ENCODE measurements at regions not wholly inside any gene's neighbourhood (a gene's known extent, or its start where the extent isn't known, plus 50 kb on each side); places are given as distances from the start of the nearest gene placed in this dataset.

GRCh38 chr2:104431701-104432121, 422.2 kb upstream of the POU3F3 start:
- no peak for DNase-seq (ENCODE audit: insufficient read length, low spot score, missing footprints)
- H3K9me3 ChIP-seq (ENCODE audit: low read depth, low read length), result no peaks in the 10 kb centered on the region
- H3K27me3 ChIP-seq (ENCODE audit: insufficient read depth, low read length), result no peaks in the 10 kb centered on the region
- TF ChIP-seq, protein P1, sequence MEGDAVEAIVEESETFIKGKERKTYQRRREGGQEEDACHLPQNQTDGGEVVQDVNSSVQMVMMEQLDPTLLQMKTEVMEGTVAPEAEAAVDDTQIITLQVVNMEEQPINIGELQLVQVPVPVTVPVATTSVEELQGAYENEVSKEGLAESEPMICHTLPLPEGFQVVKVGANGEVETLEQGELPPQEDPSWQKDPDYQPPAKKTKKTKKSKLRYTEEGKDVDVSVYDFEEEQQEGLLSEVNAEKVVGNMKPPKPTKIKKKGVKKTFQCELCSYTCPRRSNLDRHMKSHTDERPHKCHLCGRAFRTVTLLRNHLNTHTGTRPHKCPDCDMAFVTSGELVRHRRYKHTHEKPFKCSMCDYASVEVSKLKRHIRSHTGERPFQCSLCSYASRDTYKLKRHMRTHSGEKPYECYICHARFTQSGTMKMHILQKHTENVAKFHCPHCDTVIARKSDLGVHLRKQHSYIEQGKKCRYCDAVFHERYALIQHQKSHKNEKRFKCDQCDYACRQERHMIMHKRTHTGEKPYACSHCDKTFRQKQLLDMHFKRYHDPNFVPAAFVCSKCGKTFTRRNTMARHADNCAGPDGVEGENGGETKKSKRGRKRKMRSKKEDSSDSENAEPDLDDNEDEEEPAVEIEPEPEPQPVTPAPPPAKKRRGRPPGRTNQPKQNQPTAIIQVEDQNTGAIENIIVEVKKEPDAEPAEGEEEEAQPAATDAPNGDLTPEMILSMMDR (IDR thresholded peaks at IDR 0.05; ENCODE audit: extremely low read depth, low read depth, low read length), result no peak
- no peaks in the 10 kb centered on the region for H3K4me1 ChIP-seq (ENCODE audit: insufficient read depth, low read length)
- no peaks in the 10 kb centered on the region for H3K36me3 ChIP-seq (ENCODE audit: insufficient read depth, low read length)
- no peak overlapping the region for H2AFZ ChIP-seq (ENCODE audit: low read length)
- H3K4me3 ChIP-seq (ENCODE audit: insufficient read depth, low read length), result no peak overlapping the region
- no peak overlapping the region for H3K27ac ChIP-seq (ENCODE audit: low read depth, low read length)
- no peaks in the 10 kb centered on the region for H3K79me2 ChIP-seq (ENCODE audit: insufficient read depth, low read length)
- H4K20me1 ChIP-seq (ENCODE audit: insufficient read depth, low read length), result no peaks in the 10 kb centered on the region
- H3K4me2 ChIP-seq (ENCODE audit: insufficient read depth, low read length), result no peak overlapping the region

DNA sequence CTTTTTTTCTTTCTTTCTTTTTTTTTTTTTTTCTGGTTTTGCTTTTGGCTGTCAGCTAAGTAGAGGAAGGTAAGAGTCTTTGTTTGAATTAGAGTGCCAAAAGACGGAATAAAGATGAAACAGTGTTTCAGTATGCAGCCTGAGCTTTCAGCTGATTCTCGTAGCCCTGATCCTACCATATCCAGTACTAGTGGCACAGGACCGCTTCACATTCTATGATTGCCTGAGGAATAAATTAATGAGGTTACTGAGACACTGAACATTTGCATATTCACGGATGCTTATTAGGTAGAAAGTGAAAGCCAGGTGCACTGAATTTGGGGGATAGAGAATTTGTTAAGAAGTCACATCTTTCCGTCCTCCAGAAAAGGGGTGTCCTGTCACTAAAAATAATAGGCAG, 421.5 kb upstream of the POU3F3 start:
- Histone ChIP-seq H3K4me2 (ENCODE audit: insufficient read depth, low read length) (no peak overlapping the region), H3K4me1 (ENCODE audit: insufficient read depth, low read length) (no peaks in the 10 kb centered on the region), H3K27ac (ENCODE audit: low read depth, low read length) (no peak overlapping the region), H2AFZ (ENCODE audit: low read length) (no peak overlapping the region), H3K79me2 (ENCODE audit: insufficient read depth, low read length) (no peaks in the 10 kb centered on the region), H3K27me3 (ENCODE audit: insufficient read depth, low read length) (no peaks in the 10 kb centered on the region), H3K36me3 (ENCODE audit: insufficient read depth, low read length) (no peaks in the 10 kb centered on the region), H3K9me3 (ENCODE audit: low read depth, low read length) (no peaks in the 10 kb centered on the region), H3K4me3 (ENCODE audit: insufficient read depth, low read length) (no peak overlapping the region), H4K20me1 (ENCODE audit: insufficient read depth, low read length) (no peaks in the 10 kb centered on the region)
- TF ChIP-seq, protein P1 (IDR thresholded peaks at IDR 0.05; ENCODE audit: extremely low read depth, low read depth, low read length), result no peak
- DNase-seq (ENCODE audit: insufficient read length, low spot score, missing footprints), result no peak

DNA sequence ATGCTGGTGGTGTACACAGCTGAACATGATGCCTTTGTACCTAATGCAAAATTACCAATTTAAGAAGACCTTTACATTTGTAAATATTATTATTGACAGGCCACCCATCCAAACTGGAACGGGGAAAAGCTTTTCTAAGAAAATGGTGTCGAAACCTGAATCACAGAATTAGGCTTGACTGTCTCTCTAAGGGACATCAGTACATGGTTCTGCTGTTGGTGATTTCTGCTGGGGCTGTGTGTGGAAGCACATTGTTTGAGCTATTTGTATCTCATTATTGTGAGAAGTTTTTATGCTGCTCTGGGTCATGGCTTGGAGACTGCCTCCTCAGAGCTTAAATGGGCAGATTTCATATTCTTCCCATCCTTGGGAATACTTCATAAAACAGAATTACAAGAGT, 420.9 kb upstream of the POU3F3 start:
- H3K4me3 ChIP-seq (ENCODE audit: insufficient read depth, low read length), result no peak overlapping the region
- TF ChIP-seq, protein P1 (IDR thresholded peaks at IDR 0.05; ENCODE audit: extremely low read depth, low read depth, low read length), result no peak
- no peak overlapping the region for H2AFZ ChIP-seq (ENCODE audit: low read length)
- no peaks in the 10 kb centered on the region for H4K20me1 ChIP-seq (ENCODE audit: insufficient read depth, low read length)
- no peaks in the 10 kb centered on the region for H3K36me3 ChIP-seq (ENCODE audit: insufficient read depth, low read length)
- H3K4me1 ChIP-seq (ENCODE audit: insufficient read depth, low read length), result no peaks in the 10 kb centered on the region
- no peaks in the 10 kb centered on the region for H3K27me3 ChIP-seq (ENCODE audit: insufficient read depth, low read length)
- no peak overlapping the region for H3K27ac ChIP-seq (ENCODE audit: low read depth, low read length)
- no peak overlapping the region for H3K4me2 ChIP-seq (ENCODE audit: insufficient read depth, low read length)
- DNase-seq (ENCODE audit: insufficient read length, low spot score, missing footprints), result no peak
- H3K9me3 ChIP-seq (ENCODE audit: low read depth, low read length), result no peaks in the 10 kb centered on the region
- H3K79me2 ChIP-seq (ENCODE audit: insufficient read depth, low read length), result no peaks in the 10 kb centered on the region

DNA sequence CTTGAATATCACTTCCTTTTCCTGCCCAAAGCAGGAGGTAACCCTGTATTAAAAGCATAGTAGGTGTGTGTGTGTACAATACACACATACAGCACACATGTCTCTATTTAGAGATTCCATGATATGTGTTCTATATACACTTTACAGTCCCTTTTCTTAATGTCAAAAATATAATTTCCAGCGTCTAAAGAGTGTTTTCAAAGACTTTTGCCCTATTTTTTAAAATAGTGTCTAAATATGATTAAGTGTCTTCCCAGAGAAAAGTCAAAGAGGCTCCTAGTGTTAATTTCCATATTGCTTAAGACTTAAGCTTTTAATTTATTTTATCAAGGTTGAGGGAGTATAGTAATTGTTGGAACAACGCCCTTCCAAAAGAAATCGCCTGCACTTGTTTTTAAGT, 420.3 kb upstream of the POU3F3 start:
- no peak overlapping the region for H3K4me3 ChIP-seq (ENCODE audit: insufficient read depth, low read length)
- H3K4me2 ChIP-seq (ENCODE audit: insufficient read depth, low read length), result no peak overlapping the region
- H3K27ac ChIP-seq (ENCODE audit: low read depth, low read length), result no peak overlapping the region
- no peaks in the 10 kb centered on the region for H3K4me1 ChIP-seq (ENCODE audit: insufficient read depth, low read length)
- H3K36me3 ChIP-seq (ENCODE audit: insufficient read depth, low read length), result no peaks in the 10 kb centered on the region
- no peak for DNase-seq (ENCODE audit: insufficient read length, low spot score, missing footprints)
- H3K9me3 ChIP-seq (ENCODE audit: low read depth, low read length), result no peaks in the 10 kb centered on the region
- TF ChIP-seq, protein P1 (IDR thresholded peaks at IDR 0.05; ENCODE audit: extremely low read depth, low read depth, low read length), result no peak
- no peaks in the 10 kb centered on the region for H3K27me3 ChIP-seq (ENCODE audit: insufficient read depth, low read length)
- H2AFZ ChIP-seq (ENCODE audit: low read length), result no peak overlapping the region
- H3K79me2 ChIP-seq (ENCODE audit: insufficient read depth, low read length), result no peaks in the 10 kb centered on the region
- no peaks in the 10 kb centered on the region for H4K20me1 ChIP-seq (ENCODE audit: insufficient read depth, low read length)
